Activated T-helper 1 cell treated with anti-CD3 and anti-CD28 coated beads, Interleukin-12 subunit alpha, Interleukin-12 subunit beta, Interleukin-2, Interleukin-4 antibody, amounts not matched to agents 30 ng/mL and 10 ng/mL and 1 ng/mL, durations not matched to agents 14 hours and 24 hours and 36 hours (primary cell): ENCODE measurements at regions not wholly inside any gene's neighbourhood (a gene's known extent, or its start where the extent isn't known, plus 50 kb on each side); places are given as distances from the start of the nearest gene placed in this dataset.

Experiments used
- DNase-seq: peaks from one replicate; pipeline ENCODE4 v3.0.0; 2021; ENCODE audit warnings: low spot score
- H3K27ac Mint-ChIP-seq: one replicate; pipeline ENCODE4 v1.8.0; 2021; ENCODE audit warnings: mild to moderate bottlenecking, mixed read lengths
- H3K27me3 Mint-ChIP-seq: one replicate; pipeline ENCODE4 v1.8.0; 2022; ENCODE audit warnings: mild to moderate bottlenecking, moderate library complexity, mixed read lengths; ENCODE audit not compliant: insufficient read depth
- H3K36me3 Mint-ChIP-seq: one replicate; pipeline ENCODE4 v1.8.0; 2021; ENCODE audit warnings: low read depth, mixed read lengths
- H3K4me1 Mint-ChIP-seq: one replicate; pipeline ENCODE4 v1.8.0; 2021; ENCODE audit warnings: low read depth, mixed read lengths
- H3K4me3 Mint-ChIP-seq: one replicate; pipeline ENCODE4 v1.8.0; 2021; ENCODE audit warnings: mild to moderate bottlenecking, moderate library complexity, mixed read lengths
- H3K9me3 Mint-ChIP-seq: one replicate; pipeline ENCODE4 v1.8.0; 2021; ENCODE audit warnings: mixed read lengths
- intact Hi-C: fragments of 100-400 bp; cut with micrococcal nuclease; formaldehyde crosslinking; loops from one replicate; pipeline ENCODE4 v1.15.1; 2024

DNA sequence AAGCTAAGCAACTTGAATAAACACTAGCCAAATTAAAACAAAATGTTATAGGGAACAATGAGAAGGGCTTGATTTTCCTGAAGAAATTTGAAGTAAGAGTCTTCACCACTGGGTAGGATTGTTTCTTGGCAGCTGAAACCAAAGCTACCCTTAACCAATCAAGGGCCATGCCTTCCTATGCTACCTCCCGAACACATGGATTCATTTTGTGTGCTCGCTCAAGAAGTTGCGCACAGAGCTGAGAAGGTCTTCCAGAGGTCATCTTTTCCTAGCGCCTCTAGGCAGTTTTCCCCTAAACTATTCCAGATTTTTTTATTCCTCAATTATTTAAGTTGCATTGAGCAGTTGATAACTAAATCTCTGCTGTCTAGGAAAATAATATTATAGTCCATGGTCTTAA lies 264.6 kb downstream of the RBM43 start:
- Mint-ChIP-seq H3K27ac (no peak overlapping the region), H3K27me3 (peaks cover 2% of the 10 kb centered on the region), H3K4me1 (no peaks in the 10 kb centered on the region), H3K4me3 (no peak overlapping the region), H3K36me3 (no peaks in the 10 kb centered on the region), H3K9me3 (no peaks in the 10 kb centered on the region)
- DNase-seq, result no peak
- intact Hi-C loops, result no loop called here

GRCh38 chr2:150994076-150994475 lies 267.6 kb downstream of the RBM43 start:
- H3K27me3 Mint-ChIP-seq, result peaks cover 2% of the 10 kb centered on the region
- peaks cover 4% of the 10 kb centered on the region for H3K9me3 Mint-ChIP-seq
- H3K4me3 Mint-ChIP-seq, result no peak overlapping the region
- no peak for DNase-seq
- intact Hi-C loops, result no loop called here
- no peaks in the 10 kb centered on the region for H3K4me1 Mint-ChIP-seq
- no peaks in the 10 kb centered on the region for H3K36me3 Mint-ChIP-seq
- H3K27ac Mint-ChIP-seq, result no peak overlapping the region

DNA sequence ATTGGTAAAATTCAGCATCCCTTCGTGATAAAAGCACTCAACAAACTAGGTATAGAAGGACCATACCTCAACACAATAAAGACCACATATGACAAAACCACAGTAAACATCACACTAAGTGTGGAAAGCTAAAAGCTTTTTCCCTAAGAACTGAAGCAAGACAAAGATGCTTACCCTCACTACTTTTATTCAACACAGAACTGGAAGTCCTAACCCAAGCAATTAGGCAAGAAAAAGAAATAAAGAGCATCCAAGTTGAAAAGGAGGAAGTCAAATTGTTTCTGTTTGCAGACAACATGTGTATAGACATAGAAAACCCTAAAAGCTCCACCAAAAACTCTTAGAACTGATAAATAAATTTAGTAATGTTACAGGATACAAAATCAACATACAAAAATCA lies 271.7 kb downstream of the RBM43 start:
- no peaks in the 10 kb centered on the region for H3K36me3 Mint-ChIP-seq
- peaks cover 4% of the 10 kb centered on the region for H3K9me3 Mint-ChIP-seq
- no peaks in the 10 kb centered on the region for H3K27me3 Mint-ChIP-seq
- H3K4me3 Mint-ChIP-seq, result no peak overlapping the region
- intact Hi-C loops, result no loop called here
- H3K4me1 Mint-ChIP-seq, result no peaks in the 10 kb centered on the region
- no peak overlapping the region for H3K27ac Mint-ChIP-seq
- no peak for DNase-seq

DNA sequence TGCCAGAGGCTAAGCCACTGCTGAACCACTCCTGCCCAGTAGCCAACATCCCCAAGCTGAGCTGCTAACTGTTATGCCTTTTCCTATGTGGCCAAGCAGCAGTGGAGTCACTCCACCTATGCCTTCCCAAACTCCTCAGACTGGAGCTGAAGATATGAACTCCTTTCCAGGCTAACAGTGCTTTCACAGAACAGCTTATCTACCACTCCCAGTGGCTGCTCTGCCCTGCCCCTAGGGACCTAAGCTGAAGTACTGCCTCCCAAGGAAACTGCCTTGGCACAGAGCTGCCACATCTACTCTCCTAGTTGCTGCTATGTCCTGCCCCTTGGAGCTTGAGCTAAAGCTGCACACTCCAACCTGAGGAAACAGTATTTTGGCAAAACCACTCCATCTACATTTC lies 275.9 kb downstream of the RBM43 start:
- DNase-seq, result no peak
- intact Hi-C loops, result no loop called here
- Mint-ChIP-seq H3K9me3 (peaks cover 9% of the 10 kb centered on the region), H3K27ac (no peak overlapping the region), H3K27me3 (no peaks in the 10 kb centered on the region), H3K4me1 (no peaks in the 10 kb centered on the region), H3K4me3 (no peak overlapping the region), H3K36me3 (no peaks in the 10 kb centered on the region)

- H3K9me3 Mint-ChIP-seq, result peaks cover 4% of the 10 kb centered on the region
- H3K27ac Mint-ChIP-seq, result no peak overlapping the region
- H3K36me3 Mint-ChIP-seq, result no peaks in the 10 kb centered on the region
- no peak overlapping the region for H3K4me3 Mint-ChIP-seq
- no peaks in the 10 kb centered on the region for H3K4me1 Mint-ChIP-seq
- intact Hi-C loops, result no loop called here
- DNase-seq, result no peak
- no peaks in the 10 kb centered on the region for H3K27me3 Mint-ChIP-seq
Observed at GRCh38 chr2:150983314-150983897, 278.3 kb downstream of the RBM43 start.

DNA sequence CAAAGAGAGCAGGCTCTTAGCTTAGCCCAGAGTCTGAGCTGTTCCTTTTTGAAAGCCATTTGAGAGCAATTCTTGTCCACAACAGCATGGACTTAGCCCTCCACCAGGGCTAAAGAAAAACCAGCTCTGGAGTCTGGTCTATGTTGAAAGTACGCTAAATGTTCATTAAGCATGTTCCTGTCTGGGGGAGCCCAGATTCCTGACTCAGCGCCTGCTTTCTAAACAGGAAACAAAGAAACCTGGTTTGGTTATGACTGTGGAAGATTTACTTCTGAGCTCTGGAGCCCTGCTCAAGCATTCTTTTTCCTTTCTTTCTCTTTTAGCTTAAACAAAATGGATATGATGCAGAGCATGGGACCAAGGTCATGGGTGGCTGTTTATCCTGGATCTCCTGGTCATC lies 279.8 kb downstream of the RBM43 start:
- Mint-ChIP-seq H3K4me1 (no peaks in the 10 kb centered on the region), H3K36me3 (no peaks in the 10 kb centered on the region), H3K4me3 (no peak overlapping the region), H3K27me3 (no peaks in the 10 kb centered on the region), H3K27ac (no peak overlapping the region), H3K9me3 (peaks cover 4% of the 10 kb centered on the region)
- no peak for DNase-seq
- intact Hi-C loops, result no loop called here

DNA sequence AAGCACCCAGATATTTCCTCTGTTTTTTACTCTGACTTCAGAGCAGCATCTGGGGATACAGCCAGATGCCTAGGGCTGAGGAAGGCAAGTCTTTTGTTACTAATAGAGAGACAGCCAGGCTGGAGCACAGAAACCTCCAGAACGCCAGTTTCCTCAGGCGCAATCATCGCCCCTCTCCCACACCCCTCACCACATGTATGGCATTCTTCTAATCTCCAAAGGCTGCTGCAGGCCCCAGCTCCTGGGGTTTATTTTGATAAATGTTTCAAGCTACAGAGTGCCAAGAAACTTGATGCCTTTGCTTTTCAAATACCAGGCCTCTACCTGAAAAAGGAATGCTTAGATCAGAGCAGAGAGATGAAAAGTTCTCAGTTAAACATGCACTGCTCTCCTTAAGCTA lies 283.6 kb downstream of the RBM43 start:
- no peak for DNase-seq
- H3K9me3 Mint-ChIP-seq, result no peaks in the 10 kb centered on the region
- no peaks in the 10 kb centered on the region for H3K27me3 Mint-ChIP-seq
- no peaks in the 10 kb centered on the region for H3K36me3 Mint-ChIP-seq
- H3K27ac Mint-ChIP-seq, result no peak overlapping the region
- H3K4me3 Mint-ChIP-seq, result no peak overlapping the region
- no peaks in the 10 kb centered on the region for H3K4me1 Mint-ChIP-seq
- intact Hi-C loops, result no loop called here

GRCh38 chr2:150977296-150977695 lies 284.4 kb downstream of the RBM43 start:
- no peaks in the 10 kb centered on the region for H3K27me3 Mint-ChIP-seq
- no peak for DNase-seq
- H3K9me3 Mint-ChIP-seq, result no peaks in the 10 kb centered on the region
- no peaks in the 10 kb centered on the region for H3K36me3 Mint-ChIP-seq
- H3K27ac Mint-ChIP-seq, result no peak overlapping the region
- H3K4me3 Mint-ChIP-seq, result no peak overlapping the region
- no peaks in the 10 kb centered on the region for H3K4me1 Mint-ChIP-seq
- intact Hi-C loops, result no loop called here

GRCh38 chr2:150976604-150977003 lies 285.1 kb downstream of the RBM43 start:
- H3K4me1 Mint-ChIP-seq, result no peaks in the 10 kb centered on the region
- no peak for DNase-seq
- H3K9me3 Mint-ChIP-seq, result no peaks in the 10 kb centered on the region
- intact Hi-C loops, result no loop called here
- no peak overlapping the region for H3K27ac Mint-ChIP-seq
- H3K36me3 Mint-ChIP-seq, result no peaks in the 10 kb centered on the region
- H3K4me3 Mint-ChIP-seq, result no peak overlapping the region
- no peaks in the 10 kb centered on the region for H3K27me3 Mint-ChIP-seq

DNA sequence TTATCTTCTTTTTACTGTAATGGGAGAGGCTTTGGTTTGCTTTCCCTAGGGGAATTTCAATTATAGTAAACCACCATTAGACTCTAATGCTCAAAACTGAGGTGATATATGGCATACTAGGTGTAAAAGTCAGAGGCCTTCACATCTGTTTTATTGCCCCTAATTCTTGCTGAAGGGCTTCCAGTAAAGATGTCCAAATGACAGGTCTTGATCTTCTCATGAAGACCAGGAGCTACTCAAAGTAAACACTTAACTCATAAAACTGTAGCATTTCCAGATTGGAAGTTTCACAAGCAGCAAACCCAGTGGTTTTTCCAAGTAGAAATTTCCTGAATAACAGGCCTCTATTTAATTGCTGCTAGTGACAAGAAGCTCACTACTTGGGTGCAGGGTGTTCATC lies 286.8 kb downstream of the RBM43 start:
- DNase-seq, result no peak
- H3K36me3 Mint-ChIP-seq, result no peaks in the 10 kb centered on the region
- no peak overlapping the region for H3K4me3 Mint-ChIP-seq
- H3K27me3 Mint-ChIP-seq, result no peaks in the 10 kb centered on the region
- intact Hi-C loops, result no loop called here
- H3K27ac Mint-ChIP-seq, result no peak overlapping the region
- no peaks in the 10 kb centered on the region for H3K4me1 Mint-ChIP-seq
- H3K9me3 Mint-ChIP-seq, result no peaks in the 10 kb centered on the region

DNA sequence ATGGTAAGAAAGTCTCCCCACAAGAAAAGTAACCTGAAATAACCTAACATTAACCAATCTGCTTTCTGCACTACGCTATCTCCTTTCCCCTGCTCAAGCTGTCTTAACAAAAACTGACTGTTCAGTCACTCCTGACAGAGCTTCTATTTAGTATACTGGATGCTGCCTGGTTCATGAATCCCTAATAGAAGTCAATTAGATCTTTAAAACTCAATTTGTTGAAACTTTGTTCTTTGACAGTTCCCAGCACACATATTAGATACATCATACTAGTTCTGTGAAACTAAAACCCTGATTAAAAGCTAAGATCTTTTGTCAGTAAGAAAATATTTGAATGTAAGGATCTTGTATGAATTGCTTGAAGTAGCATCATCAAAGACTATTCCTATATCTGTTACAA lies 287.4 kb downstream of the RBM43 start:
- Mint-ChIP-seq H3K9me3 (no peaks in the 10 kb centered on the region), H3K36me3 (no peaks in the 10 kb centered on the region), H3K4me3 (no peak overlapping the region), H3K27ac (no peak overlapping the region), H3K27me3 (no peaks in the 10 kb centered on the region), H3K4me1 (no peaks in the 10 kb centered on the region)
- intact Hi-C loops, result no loop called here
- no peak for DNase-seq

DNA sequence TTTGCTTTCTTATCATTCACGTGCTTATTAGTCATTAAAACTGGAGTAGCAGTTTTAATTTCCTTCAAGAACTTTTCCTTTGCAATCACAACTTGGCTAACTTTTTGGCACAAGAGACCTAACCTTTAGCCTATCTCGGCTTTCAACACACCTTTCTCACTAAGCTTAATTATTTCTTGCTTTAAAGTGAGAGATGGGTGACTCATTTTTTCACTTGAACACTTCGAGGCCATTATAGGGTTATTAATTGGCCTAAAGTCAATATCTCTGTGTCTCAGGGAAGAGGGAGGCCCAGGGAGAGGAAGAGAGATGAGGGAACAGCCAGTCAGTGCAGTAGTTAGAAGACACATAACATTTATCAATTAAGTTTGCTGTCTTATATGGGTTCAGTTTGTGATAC lies 289.8 kb downstream of the RBM43 start:
- Mint-ChIP-seq H3K27ac (no peak overlapping the region), H3K4me1 (no peaks in the 10 kb centered on the region), H3K36me3 (no peaks in the 10 kb centered on the region), H3K9me3 (no peaks in the 10 kb centered on the region), H3K27me3 (no peaks in the 10 kb centered on the region), H3K4me3 (no peak overlapping the region)
- intact Hi-C loops, result no loop called here
- no peak for DNase-seq

GRCh38 chr2:150963336-150963735 lies 298.3 kb downstream of the RBM43 start:
- Mint-ChIP-seq H3K4me3 (no peak overlapping the region), H3K27me3 (no peaks in the 10 kb centered on the region), H3K4me1 (no peaks in the 10 kb centered on the region), H3K36me3 (no peaks in the 10 kb centered on the region), H3K9me3 (no peaks in the 10 kb centered on the region), H3K27ac (no peak overlapping the region)
- DNase-seq, result no peak
- intact Hi-C loops, result no loop called here

DNA sequence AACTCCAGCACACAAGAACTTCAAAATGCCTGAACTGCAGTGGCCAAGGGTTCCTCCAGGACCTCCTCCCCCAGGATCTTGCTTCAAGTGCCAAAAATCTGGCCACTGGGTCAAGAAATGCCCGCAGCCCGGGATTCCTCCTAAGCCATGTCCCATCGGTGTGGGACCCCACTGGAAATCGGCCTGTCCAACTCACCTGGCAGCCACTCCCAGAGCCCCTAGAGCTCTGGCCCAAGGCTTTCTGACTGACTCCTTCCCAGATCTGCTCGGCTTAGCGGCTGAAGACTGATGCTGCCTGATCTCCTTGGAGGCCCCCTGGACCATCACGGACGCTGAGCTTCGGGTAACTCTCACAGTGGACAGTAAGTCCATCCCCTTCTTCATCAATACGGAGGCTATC lies 306.4 kb downstream of the RBM43 start:
- intact Hi-C loops, result no loop called here
- no peaks in the 10 kb centered on the region for H3K9me3 Mint-ChIP-seq
- no peak overlapping the region for H3K27ac Mint-ChIP-seq
- H3K4me1 Mint-ChIP-seq, result no peaks in the 10 kb centered on the region
- peaks cover 1% of the 10 kb centered on the region for H3K27me3 Mint-ChIP-seq
- no peaks in the 10 kb centered on the region for H3K36me3 Mint-ChIP-seq
- H3K4me3 Mint-ChIP-seq, result no peak overlapping the region
- no peak for DNase-seq
